ENCODE measurements at regions not wholly inside any gene's neighbourhood (a gene's known extent, or its start where the extent isn't known, plus 50 kb on each side); places are given as distances from the start of the nearest gene placed in this dataset.

GRCh38 chr14:98707522-98707921, 564.5 kb downstream of the BCL11B start:
- TF ChIP-seq CTCF (IDR thresholded peaks at IDR 0.05) (no peak), POLR2A (IDR thresholded peaks at IDR 0.05) (no peak)
